Smooth muscle cell (in vitro differentiated cells): ENCODE measurements at regions not wholly inside any gene's neighbourhood (a gene's known extent, or its start where the extent isn't known, plus 50 kb on each side); places are given as distances from the start of the nearest gene placed in this dataset.

Source experiments
- DNase-seq: peaks from one replicate; lab custom pipeline; 2025; ENCODE audit not compliant: unreplicated experiment; lab: John Stamatoyannopoulos, UW
- H2AFZ ChIP-seq: fragments of 200-600 bp; sonication (generic); 2 replicates; pipeline ENCODE4 v1.6.0; 2016; ENCODE audit warnings: antibody characterized with exemption, low read depth, mild to moderate bottlenecking
- H3F3A ChIP-seq: fragments of 200-600 bp; sonication (generic); 2 replicates; pipeline ENCODE4 v1.6.0; 2017; ENCODE audit warnings: antibody characterized with exemption, low read depth
- H3K27ac ChIP-seq: fragments of 200-600 bp; sonication (generic); 2 replicates; pipeline ENCODE4 v1.5.1; 2016; ENCODE audit warnings: low read depth, mild to moderate bottlenecking
- H3K27me3 ChIP-seq: fragments of 200-600 bp; sonication (generic); 2 replicates; pipeline ENCODE4 v1.6.1; 2016; ENCODE audit warnings: low read depth, mild to moderate bottlenecking
- H3K36me3 ChIP-seq: fragments of 200-600 bp; sonication (generic); 2 replicates; pipeline ENCODE4 v1.5.1; 2016; ENCODE audit warnings: low read depth
- H3K4me1 ChIP-seq: fragments of 200-600 bp; sonication (generic); 2 replicates; pipeline ENCODE4 v1.5.1; 2016; ENCODE audit warnings: low read depth
- H3K4me2 ChIP-seq: fragments of 200-600 bp; sonication (generic); 2 replicates; pipeline ENCODE4 v1.6.0; 2016; ENCODE audit warnings: mild to moderate bottlenecking
- H3K4me3 ChIP-seq: fragments of 200-600 bp; sonication (generic); 2 replicates; pipeline ENCODE4 v1.5.1; 2016; ENCODE audit warnings: mild to moderate bottlenecking
- H3K79me2 ChIP-seq: fragments of 200-600 bp; sonication (generic); 2 replicates; pipeline ENCODE4 v1.6.0; 2016; ENCODE audit warnings: low read depth, mild to moderate bottlenecking
- H3K9ac ChIP-seq: fragments of 200-600 bp; sonication (generic); 2 replicates; pipeline ENCODE4 v1.6.0; 2016; ENCODE audit warnings: low read depth
- H3K9me3 ChIP-seq: fragments of 200-600 bp; sonication (generic); replicated peaks from 2 replicates; pipeline ENCODE4 v1.5.1; 2016; ENCODE audit warnings: low read depth
- H4K20me1 ChIP-seq: fragments of 200-600 bp; sonication (generic); 2 replicates; pipeline ENCODE4 v1.6.0; 2016; ENCODE audit warnings: low read depth
- CTCF ChIP-seq: fragments of 200-600 bp; sonication (generic); IDR thresholded peaks from 2 replicates; pipeline ENCODE4 v1.5.1; 2017; ENCODE audit warnings: borderline replicate concordance, mild to moderate bottlenecking, antibody characterized with exemption; ENCODE audit not compliant: insufficient read depth, poor library complexity, severe bottlenecking
- WGBS: methylation state at CpG from one replicate; pipeline ENCODE4 v1.1.7; 2016; ENCODE audit warnings: low lambda C conversion rate; 5-methylcytosine and 5-hydroxymethylcytosine counted together

- TF ChIP-seq CTCF, result no peak
- no peaks in the 10 kb centered on the region for H4K20me1 ChIP-seq
These were observed 277.7 kb upstream of the ROPN1 start for GRCh38 chr3:124269619-124270018.

DNA sequence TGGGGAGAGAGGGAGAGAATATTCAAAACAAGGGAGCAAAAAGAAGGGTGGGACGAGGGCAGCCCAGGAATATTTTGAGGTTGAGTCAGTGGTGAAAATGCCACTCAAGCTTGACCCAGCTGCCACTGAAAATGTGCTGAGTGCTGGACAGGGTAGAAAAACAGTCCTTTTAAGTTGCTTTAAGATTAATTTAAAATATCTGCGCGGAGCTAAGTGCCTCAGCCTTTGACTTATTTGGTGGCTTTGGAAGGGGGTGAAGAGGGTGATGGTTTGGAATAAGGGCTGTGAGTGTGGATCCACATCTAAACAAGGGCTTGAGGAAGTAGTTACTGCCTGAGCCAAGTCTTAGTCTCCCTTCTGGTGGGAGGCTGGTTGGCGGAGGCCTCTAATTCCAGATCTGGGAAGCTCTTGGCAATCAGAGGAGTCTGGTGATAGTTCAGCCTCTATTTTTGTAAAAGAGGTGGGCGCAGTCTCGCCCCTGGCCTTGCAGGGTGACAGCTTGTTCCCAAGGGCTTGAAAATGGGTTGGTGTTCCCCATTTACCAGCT is 280.8 kb upstream of the ROPN1 start:
- DNase-seq, result no peak
- Histone ChIP-seq H3K27me3 (no peaks in the 10 kb centered on the region), H3K4me1 (peaks cover 9% of the 10 kb centered on the region), H3K27ac (peak overlapping the region; percentile 55), H3K36me3 (no peaks in the 10 kb centered on the region), H3K79me2 (no peaks in the 10 kb centered on the region), H3K4me3 (no peak overlapping the region), H2AFZ (no peak overlapping the region), H3K9ac (no peak overlapping the region), H3F3A (no peaks in the 10 kb centered on the region), H3K4me2 (peak overlapping the region; percentile 48), H3K9me3 (no peaks in the 10 kb centered on the region), H4K20me1 (no peaks in the 10 kb centered on the region)
- no peak for TF ChIP-seq CTCF
- WGBS, result 36% methylated on average over 6 of the region's 6 CpGs

More at GRCh38 chr3:124269619-124270018, 277.7 kb upstream of the ROPN1 start:
- H3K9ac ChIP-seq, result no peak overlapping the region
- no peak for DNase-seq
- H3K79me2 ChIP-seq, result no peaks in the 10 kb centered on the region
- H3K9me3 ChIP-seq, result no peaks in the 10 kb centered on the region
- WGBS, result 9% methylated on average over 1 of the region's 1 CpG
- H3K4me3 ChIP-seq, result no peak overlapping the region
- no peaks in the 10 kb centered on the region for H3K27me3 ChIP-seq
- H3K27ac ChIP-seq, result peak overlapping the region; percentile 68
- H3F3A ChIP-seq, result no peaks in the 10 kb centered on the region
- H2AFZ ChIP-seq, result no peak overlapping the region
- H3K4me1 ChIP-seq, result peaks cover 16% of the 10 kb centered on the region
- peak overlapping the region; percentile 50 for H3K4me2 ChIP-seq
- no peaks in the 10 kb centered on the region for H3K36me3 ChIP-seq

DNA sequence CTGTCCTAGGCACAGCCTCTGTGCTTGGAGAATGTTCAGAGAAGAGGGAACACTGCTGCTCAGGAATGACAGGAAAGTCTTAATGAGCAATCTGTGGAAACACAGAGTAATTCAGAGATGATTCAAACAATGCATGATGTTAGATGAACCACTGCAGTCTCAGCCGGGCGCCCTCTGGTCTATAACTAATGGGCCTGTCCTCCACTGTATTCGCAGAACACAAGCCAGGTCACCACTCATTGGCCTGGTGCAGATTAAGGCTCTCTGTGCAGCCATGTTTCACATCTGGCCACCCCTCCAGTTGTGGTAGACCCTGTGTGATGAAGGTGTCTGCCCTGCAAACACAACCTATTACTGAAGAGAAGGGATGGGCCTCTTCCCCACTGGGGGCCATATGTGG is 281.7 kb upstream of the ROPN1 start:
- Histone ChIP-seq H3K36me3 (no peaks in the 10 kb centered on the region), H4K20me1 (no peaks in the 10 kb centered on the region)
- DNase-seq, result no peak

More for the DNA sequence above, 281.7 kb upstream of the ROPN1 start:
- Histone ChIP-seq H3K79me2 (no peaks in the 10 kb centered on the region), H3K27me3 (no peaks in the 10 kb centered on the region), H3F3A (no peaks in the 10 kb centered on the region), H2AFZ (no peak overlapping the region), H3K4me1 (peaks cover 9% of the 10 kb centered on the region), H3K4me3 (no peak overlapping the region), H3K9me3 (no peaks in the 10 kb centered on the region), H3K4me2 (peak overlapping the region; percentile 48), H3K27ac (peak overlapping the region; percentile 55), H3K9ac (no peak overlapping the region)
- 51% methylated on average over 3 of the region's 3 CpGs for WGBS
- no peak for TF ChIP-seq CTCF
